HCT116 (cell line): ENCODE measurements at regions not wholly inside any gene's neighbourhood (a gene's known extent, or its start where the extent isn't known, plus 50 kb on each side); places are given as distances from the start of the nearest gene placed in this dataset.

Experiments used
- ATAC-seq: fragments of 200-7000 bp; cut with Tn5 transposase; 2 replicates; pipeline ENCODE4 v1.9.1; 2020; ENCODE audit warnings: mild to moderate bottlenecking, moderate library complexity
- BruUV-seq: library from RNA; stranded (reverse); fragments of 400-500 nt; replicated peaks from 2 replicates; lab custom pipeline; 2021; lab: Mats Ljungman, UMichigan
- CTCF ChIA-PET: fragments of 300-600 bp; sonication (Branson Sonifier 250); formaldehyde crosslinking; loops from one replicate; lab custom pipeline; 2021; ENCODE audit warnings: antibody characterized with exemption; lab: Charles Lee
- POLR2A ChIA-PET: fragments of 300-600, 350-600 bp; sonication (Branson Sonifier 250); formaldehyde crosslinking; loops from one replicate; lab custom pipeline; 2021; ENCODE audit warnings: antibody characterized with exemption; lab: Charles Lee
- RAD21 ChIA-PET, 2 experiments: fragments of 300-600 bp; sonication (Branson Sonifier 250); formaldehyde crosslinking; loops; one replicate each; lab custom pipeline; 2023; ENCODE audit warnings: low total read pairs in 2 of 2; ENCODE audit not compliant: uncharacterized antibody in 2 of 2, unreplicated experiment in 2 of 2, low non-redundant PET in 1 of 2; lab: Charles Lee
- DNase-seq: peaks from one replicate; pipeline ENCODE4 v3.0.0-alpha.2; 2010; ENCODE audit warnings: low read depth, low spot score
- H2AFZ ChIP-seq: fragments of 200-600 bp; shearing (Covaris generic), sonication (generic); 2 replicates; pipeline ENCODE4 v1.6.1; 2017; ENCODE audit warnings: low read depth, mixed run types, mixed read lengths, antibody characterized with exemption, low read length; ENCODE audit not compliant: poor library complexity, severe bottlenecking
- H3K27ac ChIP-seq: 2 replicates; pipeline ENCODE4 v1.5.1; 2012; ENCODE audit warnings: low read depth, low read length
- H3K27me3 ChIP-seq: fragments of 200-600 bp; sonication (generic); 2 replicates; pipeline ENCODE4 v1.6.1; 2016; ENCODE audit warnings: mixed run types, low read length, mixed read lengths; ENCODE audit not compliant: insufficient read depth
- H3K36me3 ChIP-seq, 2 experiments: fragments of 200-500 bp in 1 of 2; fragments of 200-600 bp in 1 of 2; sonication (Bioruptor generic) in 1 of 2; sonication (generic) in 1 of 2; 2 replicates each; pipeline versions ENCODE4 v1.5.1 to v1.6.1; 2014 to 2016; ENCODE audit warnings: low read length in 2 of 2, inconsistent platforms in 1 of 2, mixed read lengths in 1 of 2, mixed run types in 1 of 2; ENCODE audit not compliant: insufficient read depth in 2 of 2, control insufficient read depth in 1 of 2
- H3K4me1 ChIP-seq, 2 experiments: fragments of 200-600 bp in 1 of 2; sonication (generic) in 1 of 2; 2 replicates each; pipeline versions ENCODE4 v1.5.1 to v1.6.1; 2012 to 2017; ENCODE audit warnings: low read length in 2 of 2, inconsistent platforms in 1 of 2, mild to moderate bottlenecking in 1 of 2, mixed read lengths in 1 of 2, mixed run types in 1 of 2, moderate library complexity in 1 of 2; ENCODE audit not compliant: insufficient read depth in 2 of 2, control insufficient read depth in 1 of 2
- H3K4me2 ChIP-seq: fragments of 200-600 bp; sonication (generic); 2 replicates; pipeline ENCODE4 v1.6.1; 2017; ENCODE audit warnings: mixed run types, low read length, mixed read lengths
- H3K4me3 ChIP-seq, 2 experiments: fragments of 200-600 bp in 1 of 2; sonication (generic) in 1 of 2; replicated peaks in 1 of 2; 2 replicates each; pipeline ENCODE4 v1.5.1; 2011 to 2016; ENCODE audit warnings: low read length in 2 of 2, control low read depth in 1 of 2, low read depth in 1 of 2, mild to moderate bottlenecking in 1 of 2, mixed read lengths in 1 of 2, mixed run types in 1 of 2
- H3K79me2 ChIP-seq: fragments of 200-600 bp; sonication (generic); 2 replicates; pipeline ENCODE4 v1.6.1; 2017; ENCODE audit warnings: mild to moderate bottlenecking, mixed run types, low read length, moderate library complexity, mixed read lengths; ENCODE audit not compliant: insufficient read depth
- H3K9ac ChIP-seq: fragments of 200-600 bp; sonication (generic); 2 replicates; pipeline ENCODE4 v1.6.1; 2016; ENCODE audit warnings: low read length, mixed read lengths
- H3K9me2 ChIP-seq: fragments of 200-600 bp; sonication (generic), shearing (Covaris generic); 2 replicates; pipeline ENCODE4 v1.6.1; 2017; ENCODE audit warnings: mixed run types, mild to moderate bottlenecking, moderate library complexity; ENCODE audit not compliant: insufficient read depth
- H3K9me3 ChIP-seq, 2 experiments: fragments of 200-500 bp in 1 of 2; fragments of 200-600 bp in 1 of 2; sonication (Bioruptor generic) in 1 of 2; sonication (generic) in 1 of 2; 2 replicates each; pipeline ENCODE4 v1.6.1; 2014 to 2017; ENCODE audit warnings: low read length in 2 of 2, mixed read lengths in 2 of 2, inconsistent platforms in 1 of 2, low read depth in 1 of 2, mild to moderate bottlenecking in 1 of 2, mixed run types in 1 of 2, moderate library complexity in 1 of 2; ENCODE audit not compliant: control insufficient read depth in 1 of 2, insufficient read depth in 1 of 2
- H4K20me1 ChIP-seq: fragments of 200-600 bp; sonication (generic), shearing (Covaris generic); 2 replicates; pipeline ENCODE4 v1.6.1; 2017; ENCODE audit warnings: mixed run types, mild to moderate bottlenecking, moderate library complexity; ENCODE audit not compliant: insufficient read depth
- CBX3 ChIP-seq: IDR thresholded peaks from 2 replicates; pipeline ENCODE4 v1.6.1; 2012; ENCODE audit warnings: low read depth
- CTCF ChIP-seq, 3 experiments: fragments of 200-600 bp in 1 of 3; sonication (generic) in 1 of 3; IDR thresholded peaks in 2 of 3; conservative IDR thresholded peaks in 1 of 3; 2 replicates each; pipeline ENCODE4 v1.5.1; 2012 to 2017; ENCODE audit warnings: low read depth in 2 of 3, low read length in 2 of 3, antibody characterized with exemption in 1 of 3, borderline replicate concordance in 1 of 3, control low read depth in 1 of 3, mild to moderate bottlenecking in 1 of 3, mixed read lengths in 1 of 3, mixed run types in 1 of 3, moderate library complexity in 1 of 3; ENCODE audit not compliant: insufficient read depth in 1 of 3
- EGR1 ChIP-seq: IDR thresholded peaks from 2 replicates; pipeline ENCODE4 v1.6.1; 2012; ENCODE audit warnings: low read depth
- ELF1 ChIP-seq: IDR thresholded peaks from 2 replicates; pipeline ENCODE4 v1.6.1; 2012; ENCODE audit warnings: low read depth, borderline replicate concordance
- EZH2 ChIP-seq: fragments of 200-600 bp; sonication (generic); IDR thresholded peaks from 2 replicates; pipeline ENCODE4 v1.6.1; 2017; ENCODE audit warnings: antibody characterized with exemption, mixed run types
- EZH2phosphoT487 ChIP-seq: fragments of 200-600 bp; IDR thresholded peaks from 2 replicates; pipeline ENCODE4 v1.6.1; 2018; ENCODE audit warnings: antibody characterized with exemption, borderline replicate concordance
- FOSL1 ChIP-seq: IDR thresholded peaks from 2 replicates; pipeline ENCODE4 v1.6.1; 2012; ENCODE audit warnings: low read depth
- RAD21 ChIP-seq: IDR thresholded peaks from 2 replicates; pipeline ENCODE4 v1.6.1; 2012; ENCODE audit warnings: low read depth, mild to moderate bottlenecking
- SP1 ChIP-seq: IDR thresholded peaks from 2 replicates; pipeline ENCODE4 v1.6.1; 2012; ENCODE audit warnings: low read depth
- ZBTB33 ChIP-seq: IDR thresholded peaks from 2 replicates; pipeline ENCODE4 v1.6.1; 2011; ENCODE audit warnings: mild to moderate bottlenecking, low read length, moderate library complexity; ENCODE audit not compliant: insufficient replicate concordance; ENCODE audit errors: extremely low read depth
- ZFX ChIP-seq: fragments of 450-650 bp; IDR thresholded peaks from 2 replicates; pipeline ENCODE4 v1.6.1; 2017
- ZNF274 ChIP-seq: fragments of 200-500 bp; sonication (Bioruptor generic); IDR thresholded peaks from 2 replicates; pipeline ENCODE4 v1.6.1; 2014; ENCODE audit warnings: mild to moderate bottlenecking, low read depth, low read length, inconsistent platforms
- intact Hi-C: fragments of 100-400 bp; cut with micrococcal nuclease; formaldehyde crosslinking; loops from 2 replicates; pipeline ENCODE4 v1.10.0; 2022

DNA sequence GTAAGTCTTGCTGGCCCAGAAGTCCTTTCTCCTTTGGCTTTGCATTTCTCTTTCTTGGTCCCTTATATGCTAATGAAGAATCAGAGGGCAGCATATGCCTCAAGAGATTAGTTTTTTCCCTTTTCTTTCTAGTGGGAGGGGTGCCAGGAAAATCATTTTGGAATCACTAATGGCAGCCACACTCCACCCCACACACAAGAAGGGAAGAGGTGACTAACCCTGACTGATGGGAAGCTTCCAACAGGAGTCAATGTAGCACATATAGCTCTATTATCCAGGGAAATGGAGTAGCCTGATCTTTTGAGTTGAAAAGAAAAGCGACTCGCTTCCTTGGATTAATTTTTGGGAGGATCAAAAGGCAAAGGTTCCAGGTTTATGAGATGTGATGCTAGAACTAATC, 225.3 kb downstream of the KIF20B start (continued):
- TF ChIP-seq ZBTB33, result no peak
- TF ChIP-seq CBX3, result no peak
- no peak for TF ChIP-seq CTCF (IDR thresholded peaks at IDR 0.05 in 2 of 3, conservative IDR thresholded peaks at IDR 0.05 in 1 of 3; ENCODE audit: borderline replicate concordance in 1 of 3, insufficient read depth in 1 of 3, low read depth in 2 of 3, low read length in 2 of 3)
- TF ChIP-seq FOSL1, result no peak
- no peak for TF ChIP-seq RAD21
- no peak for TF ChIP-seq EGR1
- no peak for TF ChIP-seq EZH2
- no peak for TF ChIP-seq ELF1
- TF ChIP-seq EZH2phosphoT487, result no peak

- Histone ChIP-seq H3K27me3 (no peaks in the 10 kb centered on the region), H3K4me3 (no peak overlapping the region), H3K9ac (no peak overlapping the region), H3K36me3 (no peaks in the 10 kb centered on the region), H4K20me1 (no peaks in the 10 kb centered on the region), H3K9me3 (no peaks in the 10 kb centered on the region), H3K4me1 (peaks cover 0 to 11% of the 10 kb centered on the region in 2 experiments; a peak in 2 of 4 replicates), H3K27ac (no peak overlapping the region), H3K79me2 (no peaks in the 10 kb centered on the region), H3K4me2 (no peak overlapping the region), H2AFZ (no peak overlapping the region), H3K9me2 (no peaks in the 10 kb centered on the region)
- ATAC-seq (no peak), DNase-seq (no peak)
- TF ChIP-seq FOSL1, result no peak
- no peak for TF ChIP-seq ZNF274
- no peak for TF ChIP-seq ZFX
- no peak for TF ChIP-seq SP1
- CTCF ChIA-PET, result no interaction called here
- no TSS peak for BruUV-seq
- RAD21 ChIA-PET, result no interaction called here
- POLR2A ChIA-PET, result no interaction called here
- intact Hi-C loops, result no loop called here
These were observed 228.1 kb downstream of the KIF20B start for GRCh38 chr10:89929282-89930026.
